NCI-H128 (cell line): ENCODE measurements at regions not wholly inside any gene's neighbourhood (a gene's known extent, or its start where the extent isn't known, plus 50 kb on each side); places are given as distances from the start of the nearest gene placed in this dataset.
"Not testable (repeated sequence)": the region's sequence is repeated elsewhere in the genome, so short reads cannot be mapped to it uniquely, and the experiment has no call there.

Experiments used
- DNase-seq: peaks from one replicate; lab custom pipeline; 2025; ENCODE audit not compliant: unreplicated experiment; lab: John Stamatoyannopoulos, UW

- no peak for DNase-seq
Measured at GRCh38 chr9:78938821-78939220, 632.9 kb upstream of the TLE4 start.

- DNase-seq: no peak
Measured at GRCh38 chr9:78939311-78940065, 632.3 kb upstream of the TLE4 start.

GRCh38 chr9:78940121-78940855 lies 631.5 kb upstream of the TLE4 start:
- DNase-seq: no peak

GRCh38 chr9:78954286-78954685 lies 617.5 kb upstream of the TLE4 start:
- no peak for DNase-seq

GRCh38 chr9:78958892-78959291 lies 612.9 kb upstream of the TLE4 start:
- DNase-seq: no peak

- no peak for DNase-seq
Measured at GRCh38 chr9:78962156-78962555, 609.6 kb upstream of the TLE4 start.

- no peak for DNase-seq
Measured at GRCh38 chr9:78963911-78964310, 607.9 kb upstream of the TLE4 start.

GRCh38 chr9:78967596-78968217 lies 604.1 kb upstream of the TLE4 start:
- no peak for DNase-seq

GRCh38 chr9:78970375-78970774 lies 601.4 kb upstream of the TLE4 start:
- no peak for DNase-seq

GRCh38 chr9:78971540-78971939 lies 600.2 kb upstream of the TLE4 start:
- peak; percentile 36 for DNase-seq

- peak; percentile 92 for DNase-seq
Measured at GRCh38 chr9:78972303-78972999, 599.3 kb upstream of the TLE4 start.

- DNase-seq: no peak
Measured at GRCh38 chr9:78973907-78974306, 597.9 kb upstream of the TLE4 start.

GRCh38 chr9:78982849-78983248 lies 588.9 kb upstream of the TLE4 start:
- DNase-seq: no peak

- DNase-seq: no peak
Measured at GRCh38 chr9:78985084-78985738, 586.6 kb upstream of the TLE4 start.

- DNase-seq: no peak
Measured at GRCh38 chr9:78986446-78986845, 585.3 kb upstream of the TLE4 start.

- DNase-seq: no peak
Measured at GRCh38 chr9:78989031-78989658, 582.6 kb upstream of the TLE4 start.

GRCh38 chr9:78994471-78994870 lies 577.3 kb upstream of the TLE4 start:
- DNase-seq: no peak

- not testable (repeated sequence) for DNase-seq
Measured at GRCh38 chr9:78994974-78995373, 576.8 kb upstream of the TLE4 start.

- DNase-seq: no peak
Measured at GRCh38 chr9:78997296-78997695, 574.5 kb upstream of the TLE4 start.

GRCh38 chr9:79000230-79001002 lies 571.3 kb upstream of the TLE4 start:
- no peak for DNase-seq
